Heart left ventricle (tissue), 16 donors: ENCODE measurements at regions not wholly inside any gene's neighbourhood (a gene's known extent, or its start where the extent isn't known, plus 50 kb on each side); places are given as distances from the start of the nearest gene placed in this dataset.
"Not testable (repeated sequence)": the region's sequence is repeated elsewhere in the genome, so short reads cannot be mapped to it uniquely, and the experiment has no call there.

Experiments used
- ATAC-seq, 4 donors: fragments of 200-7000 bp; cut with Tn5 transposase; one replicate each; pipeline ENCODE4 v1.9.1; 2020 to 2022; ENCODE audit warnings: moderate library complexity in 4 of 4, mild to moderate bottlenecking in 3 of 4, moderate number of reproducible peaks in 1 of 4
- DNase-seq, 5 donors: peaks; one replicate each; pipeline ENCODE4 v3.0.0-alpha.2; 2020
- H3K27ac ChIP-seq, 12 donors: fragments of 200-600 bp; sonication (generic) in 4 of 12; one replicate each; pipeline versions ENCODE4 v1.5.0 to v1.8.0; 2016 to 2022; ENCODE audit warnings: mild to moderate bottlenecking in 2 of 12
- H3K27me3 ChIP-seq, 9 donors: fragments of 200-600 bp; sonication (generic) in 2 of 9; one replicate each; pipeline versions ENCODE4 v1.5.1 to v1.8.0; 2016 to 2022; ENCODE audit warnings: mild to moderate bottlenecking in 3 of 9
- H3K36me3 ChIP-seq, 9 donors: fragments of 200-600 bp; sonication (generic) in 2 of 9; one replicate each; pipeline versions ENCODE4 v1.5.0 to v1.8.0; 2018 to 2022; ENCODE audit warnings: mild to moderate bottlenecking in 2 of 9
- H3K4me1 ChIP-seq, 12 donors: fragments of 200-600 bp; sonication (generic) in 4 of 12; one replicate each; pipeline versions ENCODE4 v1.5.0 to v1.8.0; 2016 to 2022; ENCODE audit warnings: mild to moderate bottlenecking in 3 of 12
- H3K4me3 ChIP-seq, 12 donors: fragments of 200-600 bp; sonication (generic) in 4 of 12; one replicate each; pipeline versions ENCODE4 v1.5.0 to v1.8.0; 2017 to 2022; ENCODE audit warnings: mild to moderate bottlenecking in 9 of 12, moderate library complexity in 4 of 12
- H3K9me3 ChIP-seq, 12 donors: fragments of 200-600 bp; sonication (generic) in 4 of 12; one replicate each; pipeline versions ENCODE4 v1.5.0 to v1.8.0; 2016 to 2022; ENCODE audit warnings: mild to moderate bottlenecking in 1 of 12
- CTCF ChIP-seq, 12 donors: fragments of 200-600 bp; sonication (generic) in 4 of 12; IDR thresholded peaks; one replicate each; pipeline versions ENCODE4 v1.5.0 to v1.8.0; 2018 to 2022; ENCODE audit warnings: antibody characterized with exemption in 12 of 12, mild to moderate bottlenecking in 5 of 12
- POLR2A ChIP-seq, 2 donors: fragments of 450-650 bp; IDR thresholded peaks; one replicate each; pipeline ENCODE4 v1.6.1; 2017; ENCODE audit warnings: antibody characterized with exemption in 2 of 2, mild to moderate bottlenecking in 2 of 2, moderate library complexity in 2 of 2
- WGBS, 4 donors: extraction: QIAGEN DNeasy Blood & Tissue Kit in 2 of 4; methylation state at CpG; one replicate each; pipeline versions ENCODE4 v1.1.5 to v1.1.7; 2013 to 2018; 5-methylcytosine and 5-hydroxymethylcytosine counted together
- intact Hi-C, 10 donors: fragments of 100-400 bp; cut with DNase I; formaldehyde crosslinking; loops; one replicate each; pipeline versions ENCODE4 v1.11.1 to v1.14.2; 2022
- donor health status: ischemic (EF 13 %, LVEDD 7.1; RV severe dilation, severe dysfunction).
- donor health status: healthy with polysubstance abuse.
- donor health status: DM: no; HTN: yes; CAD: no.
- donor health status: DM: no; HTN: no; CAD: no.
- donor health status: ischemic (EF 25% LVEDD 6.9; RV normal size, moderate dysfunction).
- donor health status: ischemic (EF 25% LVEDD 5.7; RV mildly dilated, moderate dysfunction).
- donor health status: healthy.
- donor health status: DM: yes; HTN: yes; CAD: no.
- donor health status: ischemic (EF 35%, LVEDD 5.7; RV mildly dilated, moderate dysfunction).
- donor health status: nonischemic (EF 11% LVEDD 7.7; RV severe dilation, severe dysfunction).
- donor health status: DM: yes; HTN: yes; CAD: no.
- donor health status: PGD.
- donor health status: ischemic (EF 29% LVEDD 5.4; RV normal size, mild dysfunction).
- donor health status: nonischemic (EF 23%, LVEDD 6.1; RV moderate dilation, normal function).

GRCh38 chrX:43436517-43436916 lies 219.6 kb upstream of the MAOA start:
- peaks cover 0 to 7% (median 0%) of the 10 kb centered on the region in 9 donors for H3K27me3 ChIP-seq
- H3K36me3 ChIP-seq = no peaks in the 10 kb centered on the region
- H3K27ac ChIP-seq = no peak overlapping the region
- no peaks in the 10 kb centered on the region for H3K4me1 ChIP-seq
- ATAC-seq (no peak), DNase-seq (no peak)
- TF ChIP-seq POLR2A (IDR thresholded peaks at IDR 0.05) (no peak), CTCF (IDR thresholded peaks at IDR 0.05) (no peak)
- no peak overlapping the region for H3K4me3 ChIP-seq
- intact Hi-C loops = no loop called here
- 32 to 66% (median 51%) methylated on average over 2 of the region's 2 CpGs for WGBS, 4 donors
- H3K9me3 ChIP-seq = peaks cover 0 to 16% (median 0%) of the 10 kb centered on the region in 12 donors

- Histone ChIP-seq H3K36me3 (no peaks in the 10 kb centered on the region), H3K4me3 (no peak overlapping the region), H3K27ac (no peak overlapping the region), H3K4me1 (no peaks in the 10 kb centered on the region), H3K9me3 (peaks cover 0 to 5% (median 0%) of the 10 kb centered on the region in 12 donors), H3K27me3 (peaks cover 0 to 7% (median 0%) of the 10 kb centered on the region in 9 donors)
- no peak for ATAC-seq
- no peak for DNase-seq
- intact Hi-C loops = no loop called here
- 57 to 74% (median 68%) methylated on average over 2 of the region's 2 CpGs for WGBS, 4 donors
- no peak for TF ChIP-seq POLR2A (IDR thresholded peaks at IDR 0.05)
- TF ChIP-seq CTCF (IDR thresholded peaks at IDR 0.05) = no peak
Observed at GRCh38 chrX:43446752-43447151, 209.3 kb upstream of the MAOA start.

GRCh38 chrX:43448688-43449087 lies 207.4 kb upstream of the MAOA start:
- Histone ChIP-seq H3K27me3 (no peaks in the 10 kb centered on the region), H3K4me1 (no peaks in the 10 kb centered on the region), H3K9me3 (peaks cover 0 to 24% (median 2%) of the 10 kb centered on the region in 12 donors), H3K27ac (no peak overlapping the region), H3K4me3 (no peak overlapping the region), H3K36me3 (no peaks in the 10 kb centered on the region)
- DNase-seq = no peak
- ATAC-seq = no peak
- 11 to 57% (median 26%) methylated on average over 1 of the region's 1 CpG for WGBS, 4 donors
- TF ChIP-seq POLR2A (IDR thresholded peaks at IDR 0.05) = no peak
- TF ChIP-seq CTCF (IDR thresholded peaks at IDR 0.05) = no peak
- intact Hi-C loops = no loop called here

- no peak overlapping the region for H3K4me3 ChIP-seq
- DNase-seq = no peak
- H3K27ac ChIP-seq = no peak overlapping the region
- H3K4me1 ChIP-seq = no peaks in the 10 kb centered on the region
- intact Hi-C loops = no loop called here
- H3K9me3 ChIP-seq = peaks cover 0 to 27% (median 2%) of the 10 kb centered on the region in 12 donors
- H3K27me3 ChIP-seq = peaks cover 0 to under 1% (median 0%) of the 10 kb centered on the region in 9 donors
- no peak for ATAC-seq
- no peaks in the 10 kb centered on the region for H3K36me3 ChIP-seq
- WGBS, 4 donors = 42 to 70% (median 57%) methylated on average over 4 of the region's 4 CpGs
- TF ChIP-seq CTCF (IDR thresholded peaks at IDR 0.05) (no peak), POLR2A (IDR thresholded peaks at IDR 0.05) (no peak)
Observed at GRCh38 chrX:43450355-43450754, 205.7 kb upstream of the MAOA start.

- peaks cover 0 to 27% (median 2%) of the 10 kb centered on the region in 12 donors for H3K9me3 ChIP-seq
- H3K4me1 ChIP-seq, ATAC-seq, H3K4me3 ChIP-seq, H3K27me3 ChIP-seq, intact Hi-C loops, H3K36me3 ChIP-seq, H3K27ac ChIP-seq, DNase-seq: not testable (repeated sequence)
- WGBS, 4 donors = 94 to 98% (median 96%) methylated on average over 4 of the region's 4 CpGs
Observed at GRCh38 chrX:43451976-43452686, 204.0 kb upstream of the MAOA start.
